ENCODE measurements at regions not wholly inside any gene's neighbourhood (a gene's known extent, or its start where the extent isn't known, plus 50 kb on each side); places are given as distances from the start of the nearest gene placed in this dataset.

- H3K4me3 ChIP-seq (ENCODE audit: low read depth, low read length), result no peak overlapping the region
- no peak for TF ChIP-seq CTCF (IDR thresholded peaks at IDR 0.05; ENCODE audit: borderline replicate concordance, insufficient read depth, low read depth, low read length)
Measured at GRCh38 chr1:73803380-73803779, 394.6 kb downstream of the LRRIQ3 start.

DNA sequence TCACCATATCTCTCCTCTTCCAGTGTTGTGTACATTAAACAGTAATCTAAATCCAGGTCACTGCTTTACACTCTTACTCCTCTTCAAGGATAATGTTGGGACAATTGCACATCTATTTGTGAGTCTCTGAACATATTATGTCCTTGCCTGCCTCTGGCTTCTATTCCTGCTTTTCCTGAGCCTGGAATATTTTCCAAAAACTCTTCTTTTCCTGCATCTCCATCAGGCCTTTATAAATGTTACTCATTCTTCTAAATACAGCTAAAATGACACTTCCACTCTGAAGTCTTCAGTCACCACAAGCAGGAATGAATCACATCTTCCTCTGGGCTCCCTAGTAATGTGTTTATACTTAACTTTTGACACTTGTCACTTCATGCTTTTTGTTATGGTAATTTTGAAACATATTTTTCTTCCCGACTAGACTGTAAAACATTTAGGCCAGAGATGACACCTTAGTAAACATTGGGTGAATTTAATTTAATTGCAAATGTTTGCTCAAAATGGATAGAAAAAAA is 396.0 kb downstream of the LRRIQ3 start:
- no peak overlapping the region for H3K4me3 ChIP-seq (ENCODE audit: low read depth, low read length)
- no peak for TF ChIP-seq CTCF (IDR thresholded peaks at IDR 0.05; ENCODE audit: borderline replicate concordance, insufficient read depth, low read depth, low read length)

GRCh38 chr1:73800376-73800775 is 397.6 kb downstream of the LRRIQ3 start:
- H3K4me3 ChIP-seq (ENCODE audit: low read depth, low read length), result no peak overlapping the region
- TF ChIP-seq CTCF (IDR thresholded peaks at IDR 0.05; ENCODE audit: borderline replicate concordance, insufficient read depth, low read depth, low read length), result no peak

DNA sequence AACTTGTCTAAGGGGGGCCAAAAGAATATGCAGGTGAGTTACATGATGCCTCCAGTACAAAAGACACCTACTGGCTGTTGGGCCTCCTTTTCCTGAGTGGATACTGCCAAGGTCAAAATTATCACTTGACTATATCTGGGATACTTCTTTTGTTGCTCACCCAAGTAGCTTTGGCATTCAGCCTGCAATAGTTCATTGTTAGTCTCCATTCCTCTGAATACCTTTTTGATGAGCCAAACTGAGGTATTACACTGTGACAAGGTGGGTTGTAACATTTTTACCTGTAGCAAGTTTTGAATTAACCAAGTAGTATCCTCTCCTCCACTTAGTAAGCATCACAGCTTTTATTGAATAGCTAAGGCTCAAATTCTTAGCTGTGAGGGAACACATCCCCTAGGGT is 408.0 kb downstream of the LRRIQ3 start:
- H3K4me3 ChIP-seq (ENCODE audit: low read depth, low read length), result no peak overlapping the region
- TF ChIP-seq CTCF (IDR thresholded peaks at IDR 0.05; ENCODE audit: borderline replicate concordance, insufficient read depth, low read depth, low read length), result no peak

GRCh38 chr1:73784026-73784425 is 413.9 kb downstream of the LRRIQ3 start:
- H3K4me3 ChIP-seq (ENCODE audit: low read depth, low read length), result no peak overlapping the region
- no peak for TF ChIP-seq CTCF (IDR thresholded peaks at IDR 0.05; ENCODE audit: borderline replicate concordance, insufficient read depth, low read depth, low read length)

DNA sequence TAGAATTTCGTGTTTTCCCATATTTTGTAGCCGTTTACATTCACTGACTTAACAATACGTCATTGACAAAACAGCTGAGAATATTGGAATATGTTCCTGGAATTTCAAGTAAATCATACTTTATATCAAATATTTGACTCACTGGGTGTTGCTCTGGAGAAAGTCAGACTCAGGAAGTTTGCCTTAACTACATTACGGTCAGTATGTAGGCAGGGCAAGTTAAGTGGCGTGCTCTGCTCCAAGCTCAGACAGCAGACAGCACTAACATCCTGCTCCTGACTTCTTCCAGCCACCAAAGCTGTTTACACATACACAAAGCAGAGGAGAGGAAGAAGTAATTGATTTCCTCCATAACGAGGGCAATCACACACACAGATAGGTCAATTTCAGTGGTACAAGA is 414.6 kb downstream of the LRRIQ3 start:
- no peak overlapping the region for H3K4me3 ChIP-seq (ENCODE audit: low read depth, low read length)
- TF ChIP-seq CTCF (IDR thresholded peaks at IDR 0.05; ENCODE audit: borderline replicate concordance, insufficient read depth, low read depth, low read length), result no peak

- TF ChIP-seq CTCF (IDR thresholded peaks at IDR 0.05; ENCODE audit: borderline replicate concordance, insufficient read depth, low read depth, low read length), result no peak
- no peak overlapping the region for H3K4me3 ChIP-seq (ENCODE audit: low read depth, low read length)
Measured at GRCh38 chr1:73782901-73783300, 415.1 kb downstream of the LRRIQ3 start.

Measured in GM12875 (cell line).